ENCODE measurements at regions not wholly inside any gene's neighbourhood (a gene's known extent, or its start where the extent isn't known, plus 50 kb on each side); places are given as distances from the start of the nearest gene placed in this dataset.

DNA sequence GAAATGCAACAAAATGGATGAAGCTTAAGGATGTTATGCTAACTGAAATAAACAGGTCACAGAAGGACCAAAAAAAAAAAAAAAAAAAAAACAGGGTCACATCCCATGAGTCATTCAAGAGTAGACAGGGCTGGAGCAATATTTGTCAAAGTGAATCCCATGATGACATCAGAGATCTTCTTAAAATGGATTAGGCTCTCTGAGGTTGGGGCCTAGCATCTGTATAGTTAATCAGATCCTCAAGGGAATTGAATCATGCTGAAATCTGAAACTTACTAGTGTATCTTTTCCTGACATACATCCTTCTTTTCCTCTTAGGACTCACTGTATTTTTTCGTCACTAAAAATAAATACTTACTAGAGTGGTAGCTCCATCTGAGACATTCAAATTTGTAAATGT lies 380.6 kb upstream of the NXPH2 start:
- DNase-seq (no peak), ATAC-seq (no peak)
- Histone ChIP-seq H3K27ac (no peak overlapping the region), H3K27me3 (no peaks in the 10 kb centered on the region), H3K36me3 (no peaks in the 10 kb centered on the region), H3K4me3 (no peak overlapping the region), H3K4me1 (no peaks in the 10 kb centered on the region), H3K9me3 (no peaks in the 10 kb centered on the region)
- TF ChIP-seq, protein P1, sequence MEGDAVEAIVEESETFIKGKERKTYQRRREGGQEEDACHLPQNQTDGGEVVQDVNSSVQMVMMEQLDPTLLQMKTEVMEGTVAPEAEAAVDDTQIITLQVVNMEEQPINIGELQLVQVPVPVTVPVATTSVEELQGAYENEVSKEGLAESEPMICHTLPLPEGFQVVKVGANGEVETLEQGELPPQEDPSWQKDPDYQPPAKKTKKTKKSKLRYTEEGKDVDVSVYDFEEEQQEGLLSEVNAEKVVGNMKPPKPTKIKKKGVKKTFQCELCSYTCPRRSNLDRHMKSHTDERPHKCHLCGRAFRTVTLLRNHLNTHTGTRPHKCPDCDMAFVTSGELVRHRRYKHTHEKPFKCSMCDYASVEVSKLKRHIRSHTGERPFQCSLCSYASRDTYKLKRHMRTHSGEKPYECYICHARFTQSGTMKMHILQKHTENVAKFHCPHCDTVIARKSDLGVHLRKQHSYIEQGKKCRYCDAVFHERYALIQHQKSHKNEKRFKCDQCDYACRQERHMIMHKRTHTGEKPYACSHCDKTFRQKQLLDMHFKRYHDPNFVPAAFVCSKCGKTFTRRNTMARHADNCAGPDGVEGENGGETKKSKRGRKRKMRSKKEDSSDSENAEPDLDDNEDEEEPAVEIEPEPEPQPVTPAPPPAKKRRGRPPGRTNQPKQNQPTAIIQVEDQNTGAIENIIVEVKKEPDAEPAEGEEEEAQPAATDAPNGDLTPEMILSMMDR (IDR thresholded peaks at IDR 0.05): no peak
- intact Hi-C loops (cut with DNase I): no loop called here

GRCh38 chr2:139159177-139159576 lies 379.0 kb upstream of the NXPH2 start:
- TF ChIP-seq, protein P1 (IDR thresholded peaks at IDR 0.05): no peak
- Histone ChIP-seq H3K27me3 (no peaks in the 10 kb centered on the region), H3K36me3 (no peaks in the 10 kb centered on the region), H3K4me3 (no peak overlapping the region), H3K4me1 (no peaks in the 10 kb centered on the region), H3K9me3 (no peaks in the 10 kb centered on the region), H3K27ac (no peak overlapping the region)
- DNase-seq: no peak
- no peak for ATAC-seq
- intact Hi-C loops (cut with DNase I): no loop called here

GRCh38 chr2:139156730-139157129 lies 376.5 kb upstream of the NXPH2 start:
- no peak for ATAC-seq
- Histone ChIP-seq H3K9me3 (no peaks in the 10 kb centered on the region), H3K36me3 (no peaks in the 10 kb centered on the region), H3K27ac (no peak overlapping the region), H3K27me3 (no peaks in the 10 kb centered on the region), H3K4me3 (no peak overlapping the region), H3K4me1 (no peaks in the 10 kb centered on the region)
- no peak for DNase-seq
- TF ChIP-seq, protein P1 (IDR thresholded peaks at IDR 0.05): no peak
- intact Hi-C loops (cut with DNase I): no loop called here

GRCh38 chr2:139155991-139156390 lies 375.8 kb upstream of the NXPH2 start:
- DNase-seq (no peak), ATAC-seq (no peak)
- H3K4me3 ChIP-seq: no peak overlapping the region
- no peaks in the 10 kb centered on the region for H3K27me3 ChIP-seq
- no peaks in the 10 kb centered on the region for H3K4me1 ChIP-seq
- intact Hi-C loops (cut with DNase I): no loop called here
- H3K9me3 ChIP-seq: no peaks in the 10 kb centered on the region
- H3K36me3 ChIP-seq: no peaks in the 10 kb centered on the region
- no peak overlapping the region for H3K27ac ChIP-seq
- TF ChIP-seq, protein P1 (IDR thresholded peaks at IDR 0.05): no peak

DNA sequence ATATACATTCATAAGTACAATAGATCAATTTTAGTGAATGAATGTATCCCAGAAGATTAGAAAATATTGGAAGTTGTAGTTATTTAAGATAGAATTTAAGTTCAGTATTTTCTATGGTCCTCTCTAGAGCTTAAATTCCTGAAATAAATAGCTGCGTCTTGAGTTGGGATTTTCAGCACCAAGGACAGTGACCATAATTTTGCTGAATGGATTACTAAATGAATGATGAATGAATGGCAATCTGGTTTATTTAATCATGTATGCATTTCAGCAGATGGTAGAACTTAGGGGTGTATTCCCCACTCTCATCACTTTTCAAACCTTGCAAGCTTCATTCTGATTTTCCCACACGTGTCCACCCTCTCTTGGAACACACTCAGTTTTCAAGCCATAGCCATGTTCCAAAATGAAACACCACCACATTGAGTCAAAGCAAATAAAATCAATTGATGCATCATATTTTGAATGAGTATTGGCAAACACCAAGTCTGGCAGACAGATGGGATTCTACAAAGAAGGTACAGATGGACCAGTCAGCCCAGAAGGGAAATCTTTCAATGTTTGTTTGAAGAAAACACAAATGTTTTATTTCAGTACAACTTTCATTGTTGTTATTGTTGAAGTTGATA lies 362.2 kb upstream of the NXPH2 start:
- intact Hi-C loops (cut with DNase I): no loop called here
- TF ChIP-seq, protein P1 (IDR thresholded peaks at IDR 0.05): no peak
- H3K36me3 ChIP-seq: no peaks in the 10 kb centered on the region

GRCh38 chr2:139124271-139124670 lies 344.1 kb upstream of the NXPH2 start:
- Histone ChIP-seq H3K36me3 (no peaks in the 10 kb centered on the region), H3K27ac (no peak overlapping the region), H3K4me3 (no peak overlapping the region), H3K9me3 (no peaks in the 10 kb centered on the region), H3K27me3 (no peaks in the 10 kb centered on the region), H3K4me1 (no peaks in the 10 kb centered on the region)
- TF ChIP-seq, protein P1 (IDR thresholded peaks at IDR 0.05): no peak
- DNase-seq (no peak), ATAC-seq (no peak)
- intact Hi-C loops (cut with DNase I): no loop called here

More for the DNA sequence above, 362.2 kb upstream of the NXPH2 start:
- Histone ChIP-seq H3K27me3 (no peaks in the 10 kb centered on the region), H3K9me3 (no peaks in the 10 kb centered on the region), H3K4me1 (no peaks in the 10 kb centered on the region), H3K27ac (no peak overlapping the region), H3K4me3 (no peak overlapping the region)
- DNase-seq (no peak), ATAC-seq (no peak)

All from upper lobe of right lung (tissue), 1 donor.